Osteoblast (primary cell): ENCODE measurements at regions not wholly inside any gene's neighbourhood (a gene's known extent, or its start where the extent isn't known, plus 50 kb on each side); places are given as distances from the start of the nearest gene placed in this dataset.

Source experiments
- DNase-seq: peaks from one replicate; pipeline ENCODE4 v3.0.0; 2011; ENCODE audit warnings: low spot score, mixed read lengths; ENCODE audit not compliant: insufficient read length; ENCODE audit errors: missing footprints
- H2AFZ ChIP-seq: 2 replicates; pipeline ENCODE4 v1.6.0; 2011; ENCODE audit warnings: mild to moderate bottlenecking, low read length
- H3K27ac ChIP-seq: 2 replicates; pipeline ENCODE4 v1.5.1; 2011; ENCODE audit warnings: mild to moderate bottlenecking, low read depth, low read length, moderate library complexity
- H3K27me3 ChIP-seq: 2 replicates; pipeline ENCODE4 v1.6.0; 2012; ENCODE audit warnings: mild to moderate bottlenecking, control low read depth, inconsistent platforms, low read length, moderate library complexity; ENCODE audit not compliant: insufficient read depth
- H3K36me3 ChIP-seq: 2 replicates; pipeline ENCODE4 v1.5.1; 2011; ENCODE audit warnings: mild to moderate bottlenecking, low read length, control low read depth, moderate library complexity; ENCODE audit not compliant: insufficient read depth
- H3K4me1 ChIP-seq: 2 replicates; pipeline ENCODE4 v1.5.1; 2011; ENCODE audit warnings: mild to moderate bottlenecking, low read length, control low read depth, moderate library complexity; ENCODE audit not compliant: insufficient read depth
- H3K4me2 ChIP-seq: 2 replicates; pipeline ENCODE4 v1.6.0; 2011; ENCODE audit warnings: mild to moderate bottlenecking, low read length; ENCODE audit not compliant: insufficient read depth
- H3K4me3 ChIP-seq: fragments of 200-600 bp; sonication (generic); 3 replicates; pipeline ENCODE4 v1.5.1; 2012; ENCODE audit warnings: mild to moderate bottlenecking, low read length, inconsistent platforms; ENCODE audit not compliant: insufficient read depth
- H3K79me2 ChIP-seq: 2 replicates; pipeline ENCODE4 v1.6.0; 2012; ENCODE audit warnings: mild to moderate bottlenecking, low read length, control low read depth, inconsistent platforms; ENCODE audit not compliant: insufficient read depth
- H3K9me3 ChIP-seq: 2 replicates; pipeline ENCODE4 v1.5.1; 2011; ENCODE audit warnings: low read depth, low read length, control low read depth
- H4K20me1 ChIP-seq: 2 replicates; pipeline ENCODE4 v1.6.0; 2012; ENCODE audit warnings: mild to moderate bottlenecking, low read length, control low read depth; ENCODE audit not compliant: insufficient read depth
- CTCF ChIP-seq: IDR thresholded peaks from 2 replicates; pipeline ENCODE4 v1.5.1; 2011; ENCODE audit warnings: mild to moderate bottlenecking, low read depth, low read length, moderate library complexity; ENCODE audit errors: extremely low read depth

GRCh38 chr7:54679490-54679817, 79.6 kb downstream of the SEC61G start:
- H3K4me2 ChIP-seq, result no peak overlapping the region
- no peak overlapping the region for H2AFZ ChIP-seq
- H4K20me1 ChIP-seq, result no peaks in the 10 kb centered on the region
- no peaks in the 10 kb centered on the region for H3K79me2 ChIP-seq
- no peak overlapping the region for H3K27ac ChIP-seq
- no peaks in the 10 kb centered on the region for H3K36me3 ChIP-seq
- no peak overlapping the region for H3K4me3 ChIP-seq
- no peaks in the 10 kb centered on the region for H3K27me3 ChIP-seq
- no peaks in the 10 kb centered on the region for H3K4me1 ChIP-seq
- H3K9me3 ChIP-seq, result no peaks in the 10 kb centered on the region
- DNase-seq, result no peak
- TF ChIP-seq CTCF, result no peak

GRCh38 chr7:54678763-54679489, 80.1 kb downstream of the SEC61G start:
- Histone ChIP-seq H3K9me3 (no peaks in the 10 kb centered on the region), H4K20me1 (no peaks in the 10 kb centered on the region), H3K4me3 (no peak overlapping the region), H3K79me2 (no peaks in the 10 kb centered on the region), H3K4me1 (no peaks in the 10 kb centered on the region), H3K27me3 (no peaks in the 10 kb centered on the region), H3K36me3 (no peaks in the 10 kb centered on the region), H2AFZ (no peak overlapping the region), H3K27ac (no peak overlapping the region), H3K4me2 (no peak overlapping the region)
- DNase-seq, result no peak
- TF ChIP-seq CTCF, result no peak

GRCh38 chr7:54674891-54675290, 84.1 kb downstream of the SEC61G start:
- Histone ChIP-seq H2AFZ (no peak overlapping the region), H3K4me1 (no peaks in the 10 kb centered on the region), H3K4me2 (no peak overlapping the region), H3K27me3 (no peaks in the 10 kb centered on the region), H3K79me2 (no peaks in the 10 kb centered on the region), H3K4me3 (no peak overlapping the region), H3K9me3 (no peaks in the 10 kb centered on the region), H4K20me1 (no peaks in the 10 kb centered on the region), H3K36me3 (no peaks in the 10 kb centered on the region), H3K27ac (no peak overlapping the region)
- no peak for TF ChIP-seq CTCF
- DNase-seq, result no peak

- H3K36me3 ChIP-seq, result no peaks in the 10 kb centered on the region
- H3K27me3 ChIP-seq, result no peaks in the 10 kb centered on the region
- no peak for TF ChIP-seq CTCF
- H2AFZ ChIP-seq, result no peak overlapping the region
- H3K4me1 ChIP-seq, result no peaks in the 10 kb centered on the region
- no peaks in the 10 kb centered on the region for H3K9me3 ChIP-seq
- no peak overlapping the region for H3K4me2 ChIP-seq
- H4K20me1 ChIP-seq, result no peaks in the 10 kb centered on the region
- no peak overlapping the region for H3K27ac ChIP-seq
- DNase-seq, result no peak
- no peak overlapping the region for H3K4me3 ChIP-seq
- no peaks in the 10 kb centered on the region for H3K79me2 ChIP-seq
Observed at GRCh38 chr7:54672519-54672918, 86.5 kb downstream of the SEC61G start.
